ENCODE measurements at regions not wholly inside any gene's neighbourhood (a gene's known extent, or its start where the extent isn't known, plus 50 kb on each side); places are given as distances from the start of the nearest gene placed in this dataset.

DNA sequence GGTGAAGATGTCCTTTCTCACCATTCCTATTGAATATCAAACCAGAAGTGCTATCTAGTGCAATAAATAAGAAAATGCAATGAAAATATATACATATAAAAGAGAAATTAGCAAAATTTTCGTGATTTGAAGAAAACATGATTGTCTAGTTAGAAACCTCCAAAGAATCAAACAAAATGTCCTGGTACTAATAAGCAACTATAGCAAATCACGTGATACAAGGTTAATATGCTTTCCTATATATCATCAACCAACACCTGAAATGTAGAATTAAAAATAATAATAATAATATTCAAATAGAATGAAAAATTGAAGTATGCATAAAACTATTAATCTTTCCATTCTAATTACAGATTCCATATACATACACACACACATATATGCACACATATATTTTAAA lies 183.9 kb upstream of the POM121L12 start:
- no peak for TF ChIP-seq EZH2 (IDR thresholded peaks at IDR 0.05)
- no peak for TF ChIP-seq POLR2AphosphoS5 (IDR thresholded peaks at IDR 0.05; ENCODE audit: borderline replicate concordance, low read depth, low read length)
- TF ChIP-seq FOXP2 (optimal IDR thresholded peaks at IDR 0.05; ENCODE audit: control extremely low read depth, extremely low read length, insufficient read depth), result no peak
